RPMI7951 (cell line): ENCODE measurements at regions not wholly inside any gene's neighbourhood (a gene's known extent, or its start where the extent isn't known, plus 50 kb on each side); places are given as distances from the start of the nearest gene placed in this dataset.
A peak's percentile ranks its signal among the peaks of the same experiment; 100 is the strongest.
"Not testable (repeated sequence)": the region's sequence is repeated elsewhere in the genome, so short reads cannot be mapped to it uniquely, and the experiment has no call there.

ENCODE experiments used
- DNase-seq: peaks from one replicate; pipeline ENCODE4 v3.0.0-alpha.2; 2012; ENCODE audit warnings: low read depth

- DNase-seq, result no peak
Measured at GRCh38 chr1:108314815-108315214, 70.9 kb upstream of the NBPF4 start.

DNA sequence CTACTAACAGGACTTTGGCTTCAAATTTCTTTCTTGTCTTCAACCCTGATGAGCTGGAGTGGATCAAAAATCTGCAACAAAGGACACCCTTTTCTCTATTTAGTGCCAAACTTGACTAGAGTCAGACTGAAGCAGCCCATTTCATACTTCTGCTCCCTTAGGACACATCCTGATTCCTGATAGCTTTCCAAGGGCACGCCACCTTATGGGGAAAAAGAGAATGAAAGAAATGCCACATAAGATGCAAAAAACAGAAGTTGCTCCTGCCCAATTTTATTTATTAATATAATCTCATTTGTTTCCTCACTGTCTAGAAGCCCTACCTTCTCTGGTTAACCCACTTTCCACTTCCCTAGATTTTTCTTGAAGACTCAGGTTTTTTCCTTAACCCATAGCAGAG lies 72.7 kb upstream of the NBPF4 start:
- peak; percentile 5 for DNase-seq

GRCh38 chr1:108320849-108321248 lies 77.0 kb upstream of the NBPF4 start:
- no peak for DNase-seq

DNA sequence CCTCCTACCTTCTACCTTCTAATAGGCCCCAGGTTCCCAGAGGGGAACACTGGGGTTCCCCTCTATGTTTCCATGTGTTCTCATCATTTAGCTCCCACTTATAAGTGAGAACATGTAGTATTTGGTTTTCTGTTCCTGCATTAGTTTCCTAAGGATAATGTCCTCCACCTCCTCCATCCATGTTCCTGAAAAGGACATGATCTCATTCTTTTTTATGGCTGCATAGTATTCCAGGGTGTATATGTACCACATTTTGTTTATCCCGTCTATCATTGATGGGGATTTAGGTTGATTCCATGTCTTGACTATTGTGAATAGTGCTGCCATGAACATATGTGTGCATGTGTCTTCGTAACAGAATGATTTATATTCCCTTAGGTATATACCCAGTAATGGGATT lies 81.5 kb upstream of the NBPF4 start:
- not testable (repeated sequence) for DNase-seq

DNA sequence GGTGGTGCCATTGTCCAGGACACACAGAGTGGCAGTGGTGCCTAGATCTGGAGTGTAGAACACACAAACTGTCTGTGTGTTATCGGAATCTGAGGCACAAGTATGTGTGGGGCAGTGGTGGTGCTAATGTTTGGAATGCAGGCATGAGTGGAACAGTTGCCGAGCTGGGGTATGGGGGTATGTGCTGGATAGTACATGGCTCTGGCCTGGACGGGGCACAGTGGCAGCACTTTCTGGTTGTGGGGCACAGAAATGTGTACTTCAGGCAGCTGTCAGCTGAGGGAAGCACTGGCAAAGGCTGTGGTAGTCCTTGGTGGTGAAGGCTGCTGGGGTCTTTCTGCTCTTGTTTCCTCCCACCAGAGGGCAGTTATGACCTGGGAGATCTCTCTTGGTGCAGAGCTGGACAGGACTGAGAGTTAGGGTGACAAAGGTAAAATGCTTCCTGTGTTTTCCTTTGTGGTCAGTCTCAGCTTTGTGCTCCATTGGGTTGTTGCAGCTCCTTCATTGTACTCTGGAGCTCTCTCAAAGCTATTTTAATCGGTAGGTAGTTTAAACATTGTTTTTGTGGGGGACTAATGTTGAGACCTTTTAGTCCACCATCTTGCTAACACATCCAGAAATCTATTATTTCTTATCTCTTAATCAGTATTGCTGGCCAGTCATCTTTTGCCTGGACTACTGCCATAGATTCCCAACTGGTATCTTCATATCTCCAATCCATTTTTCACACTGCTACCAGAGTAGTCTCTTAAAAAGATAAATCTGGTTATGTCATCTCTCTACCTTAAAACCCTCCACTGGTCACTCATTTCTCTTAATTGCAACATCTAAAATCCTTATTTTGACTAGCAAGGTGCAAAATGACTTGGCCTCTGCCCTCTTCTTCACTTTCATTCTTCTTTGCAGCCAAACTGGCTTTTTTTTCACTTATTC lies 83.9 kb upstream of the NBPF4 start:
- DNase-seq, result peak; percentile 7

- DNase-seq, result peak; percentile 20
Measured at GRCh38 chr1:108345776-108346531, 102.1 kb upstream of the NBPF4 start.

DNA sequence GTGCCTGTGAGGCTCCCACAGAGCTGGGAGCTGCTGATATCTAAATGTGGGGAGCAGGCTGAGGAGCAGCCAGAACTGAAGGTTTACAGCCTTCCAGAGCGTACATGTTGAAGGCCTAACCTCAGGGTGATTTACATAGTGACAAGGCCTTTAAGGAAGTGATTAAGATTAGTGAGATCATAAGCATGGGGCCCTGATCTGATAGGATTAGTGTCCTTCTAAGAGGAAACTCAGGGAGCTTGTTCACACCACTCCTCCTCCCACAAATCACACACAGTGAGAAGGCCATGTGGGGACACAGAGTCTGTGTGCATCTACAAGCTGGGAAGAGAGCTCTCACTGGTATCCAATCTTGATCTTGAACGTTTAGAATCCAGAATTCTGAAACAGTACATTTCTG lies 92.3 kb upstream of the NBPF6 start:
- DNase-seq, result no peak

DNA sequence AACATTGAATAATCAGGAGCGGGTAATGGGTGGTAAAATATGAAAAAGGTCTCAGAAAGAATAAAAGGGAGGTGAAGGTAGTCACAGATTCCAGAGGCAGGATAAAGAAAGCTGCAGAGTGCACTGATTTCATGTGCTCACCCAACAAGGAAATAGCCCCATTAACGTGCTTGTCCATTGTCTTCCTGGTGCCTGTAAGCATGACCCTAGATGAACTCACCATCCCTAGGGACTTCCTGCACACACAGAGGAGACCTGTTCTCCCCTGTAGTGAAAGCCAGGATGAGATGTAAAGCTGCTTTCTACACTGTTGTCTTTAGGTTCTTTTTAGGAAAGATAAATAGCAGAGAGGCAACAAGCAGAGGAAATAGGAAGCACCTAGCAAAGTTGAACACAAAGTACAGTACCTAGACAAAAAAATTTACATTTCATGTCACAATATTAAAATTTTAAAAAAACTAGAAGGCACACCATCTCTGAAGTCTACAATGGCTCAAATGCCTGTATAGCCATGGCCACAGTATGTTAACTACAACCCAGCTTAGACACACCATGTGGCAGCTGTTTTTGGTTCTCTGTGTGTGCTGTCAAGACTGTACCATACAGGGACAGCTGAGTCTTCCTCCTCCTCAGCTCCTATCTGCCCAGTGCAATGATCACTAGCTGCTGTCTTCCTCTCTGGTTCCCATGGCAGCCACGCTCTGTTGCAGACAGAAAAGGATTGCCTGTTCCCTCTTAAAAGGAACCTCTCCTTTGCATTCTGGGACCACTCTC lies 69.9 kb upstream of the NBPF6 start:
- not testable (repeated sequence) for DNase-seq
